T-cell (primary cell): ENCODE measurements at regions not wholly inside any gene's neighbourhood (a gene's known extent, or its start where the extent isn't known, plus 50 kb on each side); places are given as distances from the start of the nearest gene placed in this dataset.

Experiments used
- ATAC-seq, 4 experiments: fragments of 200-7000 bp in 3 of 4; fragments of 150-1000 bp in 1 of 4; cut with Tn5 transposase; replicated peaks in 1 of 4; 1 replicate in 3 of 4; 2 replicates in 1 of 4; pipeline ENCODE4 v1.10.0; 2021; ENCODE audit warnings: moderate library complexity in 3 of 4, mild to moderate bottlenecking in 2 of 4, moderate number of reproducible peaks in 1 of 4
- CTCF ChIA-PET, 2 donors: fragments of 300-600 bp; sonication (Branson Sonifier 250); formaldehyde crosslinking; loops; one replicate each; lab custom pipeline; 2022; ENCODE audit warnings: antibody characterized with exemption in 2 of 2; lab: Charles Lee
- POLR2A ChIA-PET, 2 donors: fragments of 300-600 bp; sonication (Branson Sonifier 250); formaldehyde crosslinking; loops; one replicate each; lab custom pipeline; 2022; ENCODE audit warnings: antibody characterized with exemption in 2 of 2; lab: Charles Lee
- DNase-seq, 35 experiments: peaks; one replicate each; pipeline versions ENCODE4 v3.0.0 to v3.0.0-alpha.2; 2013 to 2023
- H3K27ac ChIP-seq: one replicate; pipeline ENCODE4 v1.5.1; 2013; ENCODE audit warnings: low read length
- H3K27me3 ChIP-seq, 2 experiments: replicated peaks in 1 of 2; 1 replicate in 1 of 2; 2 replicates in 1 of 2; pipeline versions ENCODE4 v1.6.1 to v1.7.0; 2013; ENCODE audit warnings: low read length in 1 of 2, mixed read lengths in 1 of 2; ENCODE audit not compliant: control insufficient read depth in 2 of 2, insufficient read depth in 2 of 2; ENCODE audit errors: extremely low read depth in 1 of 2
- H3K36me3 ChIP-seq, 2 donors: 1 replicate in 1 of 2; 2 replicates in 1 of 2; pipeline versions ENCODE4 v1.6.1 to v1.7.0; 2013; ENCODE audit warnings: low read length in 1 of 2; ENCODE audit not compliant: control insufficient read depth in 2 of 2, insufficient read depth in 1 of 2; ENCODE audit errors: extremely low read depth in 1 of 2
- H3K4me1 ChIP-seq, 2 experiments: 1 replicate in 1 of 2; 2 replicates in 1 of 2; pipeline versions ENCODE4 v1.6.1 to v1.7.0; 2013; ENCODE audit warnings: low read length in 2 of 2, mixed read lengths in 1 of 2; ENCODE audit not compliant: insufficient read depth in 2 of 2, control insufficient read depth in 1 of 2; ENCODE audit errors: extremely low read depth in 1 of 2
- H3K4me3 ChIP-seq, 2 donors: 1 replicate in 1 of 2; 2 replicates in 1 of 2; pipeline versions ENCODE4 v1.5.1 to v1.7.0; 2013; ENCODE audit warnings: mild to moderate bottlenecking in 2 of 2, low read length in 1 of 2, moderate library complexity in 1 of 2; ENCODE audit not compliant: control insufficient read depth in 1 of 2; ENCODE audit errors: extremely low read depth in 1 of 2
- H3K9me3 ChIP-seq: 2 replicates; pipeline ENCODE4 v1.7.0; 2013
- H3K27ac Mint-ChIP-seq, 2 donors: one replicate each; pipeline ENCODE4 v1.8.0; 2020 to 2021; ENCODE audit warnings: mild to moderate bottlenecking in 2 of 2, mixed read lengths in 2 of 2
- H3K27me3 Mint-ChIP-seq, 2 donors: one replicate each; pipeline ENCODE4 v1.8.0; 2021 to 2022; ENCODE audit warnings: mixed read lengths in 2 of 2
- H3K36me3 Mint-ChIP-seq: one replicate; pipeline ENCODE4 v1.8.0; 2021; ENCODE audit warnings: mixed read lengths
- H3K4me1 Mint-ChIP-seq, 3 donors: one replicate each; pipeline ENCODE4 v1.8.0; 2020 to 2022; ENCODE audit warnings: mixed read lengths in 3 of 3, mild to moderate bottlenecking in 1 of 3
- H3K4me3 Mint-ChIP-seq, 3 donors: one replicate each; pipeline ENCODE4 v1.8.0; 2020 to 2022; ENCODE audit warnings: mild to moderate bottlenecking in 3 of 3, mixed read lengths in 3 of 3, moderate library complexity in 3 of 3
- H3K9me3 Mint-ChIP-seq, 3 donors: one replicate each; pipeline ENCODE4 v1.8.0; 2020 to 2022; ENCODE audit warnings: mixed read lengths in 3 of 3
- WGBS: methylation state at CpG from one replicate; pipeline ENCODE4 v1.1.5; 2013; ENCODE audit warnings: missing lambda C conversion rate; ENCODE audit not compliant: insufficient coverage; 5-methylcytosine and 5-hydroxymethylcytosine counted together

GRCh38 chr11:26023057-26023456, 308.9 kb upstream of the ANO3 start:
- DNase-seq (no peak), ATAC-seq (no peak)
- POLR2A ChIA-PET = no interaction called here
- H3K27me3 Mint-ChIP-seq = no peaks in the 10 kb centered on the region
- CTCF ChIA-PET = no interaction called here
- Histone ChIP-seq H3K9me3 (no peaks in the 10 kb centered on the region), H3K4me3 (no peak overlapping the region), H3K4me1 (no peaks in the 10 kb centered on the region), H3K27ac (no peak overlapping the region), H3K27me3 (no peaks in the 10 kb centered on the region), H3K36me3 (no peaks in the 10 kb centered on the region)
- H3K36me3 Mint-ChIP-seq = no peaks in the 10 kb centered on the region
- peaks cover 0 to 11% (median 9%) of the 10 kb centered on the region in 3 donors for H3K9me3 Mint-ChIP-seq
- WGBS = 80% methylated on average over 1 of the region's 2 CpGs
- H3K4me1 Mint-ChIP-seq = no peaks in the 10 kb centered on the region
- H3K4me3 Mint-ChIP-seq = no peak overlapping the region
- no peak overlapping the region for H3K27ac Mint-ChIP-seq

- no peaks in the 10 kb centered on the region for H3K36me3 Mint-ChIP-seq
- ATAC-seq = no peak
- POLR2A ChIA-PET = no interaction called here
These were observed 306.3 kb upstream of the ANO3 start for GRCh38 chr11:26025676-26026075.

GRCh38 chr11:26026078-26026477, 305.9 kb upstream of the ANO3 start:
- no peaks in the 10 kb centered on the region for H3K36me3 Mint-ChIP-seq
- no peak for DNase-seq
- no peak overlapping the region for H3K27ac ChIP-seq

More at GRCh38 chr11:26025676-26026075, 306.3 kb upstream of the ANO3 start:
- H3K4me1 ChIP-seq = no peaks in the 10 kb centered on the region
- H3K36me3 ChIP-seq = no peaks in the 10 kb centered on the region
- CTCF ChIA-PET = no interaction called here
- H3K9me3 ChIP-seq = no peaks in the 10 kb centered on the region
- no CpG with 5 or more reads among the region's 2 CpGs for WGBS
- H3K4me3 ChIP-seq = no peak overlapping the region
- DNase-seq = no peak
- H3K9me3 Mint-ChIP-seq = peaks cover 8 to 15% (median 14%) of the 10 kb centered on the region in 3 donors
- H3K27me3 ChIP-seq = no peaks in the 10 kb centered on the region
- H3K4me3 Mint-ChIP-seq = no peak overlapping the region
- H3K27ac ChIP-seq = no peak overlapping the region
- H3K4me1 Mint-ChIP-seq = no peaks in the 10 kb centered on the region
- H3K27me3 Mint-ChIP-seq = no peaks in the 10 kb centered on the region
- H3K27ac Mint-ChIP-seq = no peak overlapping the region

GRCh38 chr11:26027887-26028286, 304.0 kb upstream of the ANO3 start:
- Mint-ChIP-seq H3K4me1 (no peaks in the 10 kb centered on the region), H3K36me3 (no peaks in the 10 kb centered on the region), H3K27ac (no peak overlapping the region), H3K9me3 (peaks cover 8 to 14% (median 12%) of the 10 kb centered on the region in 3 donors), H3K4me3 (no peak overlapping the region), H3K27me3 (no peaks in the 10 kb centered on the region)
- H3K36me3 ChIP-seq = no peaks in the 10 kb centered on the region
- no peaks in the 10 kb centered on the region for H3K9me3 ChIP-seq
- no peaks in the 10 kb centered on the region for H3K27me3 ChIP-seq
- ChIA-PET CTCF (no interaction called here), POLR2A (no interaction called here)
- H3K27ac ChIP-seq = no peak overlapping the region
- no peak overlapping the region for H3K4me3 ChIP-seq
- ATAC-seq (no peak), DNase-seq (no peak)
- no peaks in the 10 kb centered on the region for H3K4me1 ChIP-seq

More at GRCh38 chr11:26026078-26026477, 305.9 kb upstream of the ANO3 start:
- ChIA-PET CTCF (no interaction called here), POLR2A (no interaction called here)
- no peak for ATAC-seq
- H3K36me3 ChIP-seq = no peaks in the 10 kb centered on the region
- H3K27me3 Mint-ChIP-seq = no peaks in the 10 kb centered on the region
- WGBS = no CpG with 5 or more reads among the region's 1 CpG
- H3K9me3 Mint-ChIP-seq = peaks cover 8 to 15% (median 14%) of the 10 kb centered on the region in 3 donors
- no peaks in the 10 kb centered on the region for H3K4me1 ChIP-seq
- H3K4me1 Mint-ChIP-seq = no peaks in the 10 kb centered on the region
- no peaks in the 10 kb centered on the region for H3K27me3 ChIP-seq
- H3K4me3 ChIP-seq = no peak overlapping the region
- no peak overlapping the region for H3K27ac Mint-ChIP-seq
- H3K4me3 Mint-ChIP-seq = no peak overlapping the region
- H3K9me3 ChIP-seq = no peaks in the 10 kb centered on the region

GRCh38 chr11:26028393-26028911, 303.5 kb upstream of the ANO3 start:
- H3K27me3 ChIP-seq = no peaks in the 10 kb centered on the region
- no peaks in the 10 kb centered on the region for H3K9me3 ChIP-seq
- no peak for ATAC-seq
- no peak overlapping the region for H3K4me3 ChIP-seq
- Mint-ChIP-seq H3K4me1 (no peaks in the 10 kb centered on the region), H3K36me3 (no peaks in the 10 kb centered on the region), H3K9me3 (peaks cover 8 to 16% (median 12%) of the 10 kb centered on the region in 3 donors), H3K27ac (no peak overlapping the region), H3K27me3 (no peaks in the 10 kb centered on the region), H3K4me3 (no peak overlapping the region)
- CTCF ChIA-PET = no interaction called here
- H3K27ac ChIP-seq = no peak overlapping the region
- DNase-seq = no peak
- H3K4me1 ChIP-seq = no peaks in the 10 kb centered on the region
- no peaks in the 10 kb centered on the region for H3K36me3 ChIP-seq
- POLR2A ChIA-PET = no interaction called here
- 100% methylated on average over 1 of the region's 2 CpGs for WGBS

GRCh38 chr11:26030399-26030798, 301.5 kb upstream of the ANO3 start:
- ATAC-seq (no peak), DNase-seq (no peak)
- CTCF ChIA-PET = no interaction called here
- no peak overlapping the region for H3K4me3 Mint-ChIP-seq
- no peak overlapping the region for H3K27ac ChIP-seq
- H3K9me3 ChIP-seq = no peaks in the 10 kb centered on the region
- WGBS = 100% methylated on average over 1 of the region's 3 CpGs
- no peaks in the 10 kb centered on the region for H3K27me3 ChIP-seq
- H3K4me1 Mint-ChIP-seq = no peaks in the 10 kb centered on the region
- H3K36me3 ChIP-seq = no peaks in the 10 kb centered on the region
- H3K27me3 Mint-ChIP-seq = no peaks in the 10 kb centered on the region
- H3K4me3 ChIP-seq = no peak overlapping the region
- no peaks in the 10 kb centered on the region for H3K4me1 ChIP-seq
- POLR2A ChIA-PET = no interaction called here
- H3K36me3 Mint-ChIP-seq = no peaks in the 10 kb centered on the region
- H3K27ac Mint-ChIP-seq = no peak overlapping the region
- peaks cover 14 to 19% (median 16%) of the 10 kb centered on the region in 3 donors for H3K9me3 Mint-ChIP-seq

- ChIA-PET POLR2A (no interaction called here), CTCF (no interaction called here)
- Mint-ChIP-seq H3K27ac (no peak overlapping the region), H3K9me3 (peaks cover 13 to 22% (median 14%) of the 10 kb centered on the region in 3 donors), H3K4me1 (no peaks in the 10 kb centered on the region), H3K36me3 (no peaks in the 10 kb centered on the region), H3K4me3 (no peak overlapping the region), H3K27me3 (no peaks in the 10 kb centered on the region)
- H3K4me3 ChIP-seq = no peak overlapping the region
- H3K27ac ChIP-seq = no peak overlapping the region
- H3K9me3 ChIP-seq = no peaks in the 10 kb centered on the region
- DNase-seq (no peak), ATAC-seq (no peak)
- H3K27me3 ChIP-seq = no peaks in the 10 kb centered on the region
- no peaks in the 10 kb centered on the region for H3K36me3 ChIP-seq
- WGBS = no CpG with 5 or more reads among the region's 2 CpGs
- H3K4me1 ChIP-seq = no peaks in the 10 kb centered on the region
These were observed 299.7 kb upstream of the ANO3 start for GRCh38 chr11:26032241-26032640.
